ENCODE measurements at regions not wholly inside any gene's neighbourhood (a gene's known extent, or its start where the extent isn't known, plus 50 kb on each side); places are given as distances from the start of the nearest gene placed in this dataset.
A peak's percentile ranks its signal among the peaks of the same experiment; 100 is the strongest.

DNA sequence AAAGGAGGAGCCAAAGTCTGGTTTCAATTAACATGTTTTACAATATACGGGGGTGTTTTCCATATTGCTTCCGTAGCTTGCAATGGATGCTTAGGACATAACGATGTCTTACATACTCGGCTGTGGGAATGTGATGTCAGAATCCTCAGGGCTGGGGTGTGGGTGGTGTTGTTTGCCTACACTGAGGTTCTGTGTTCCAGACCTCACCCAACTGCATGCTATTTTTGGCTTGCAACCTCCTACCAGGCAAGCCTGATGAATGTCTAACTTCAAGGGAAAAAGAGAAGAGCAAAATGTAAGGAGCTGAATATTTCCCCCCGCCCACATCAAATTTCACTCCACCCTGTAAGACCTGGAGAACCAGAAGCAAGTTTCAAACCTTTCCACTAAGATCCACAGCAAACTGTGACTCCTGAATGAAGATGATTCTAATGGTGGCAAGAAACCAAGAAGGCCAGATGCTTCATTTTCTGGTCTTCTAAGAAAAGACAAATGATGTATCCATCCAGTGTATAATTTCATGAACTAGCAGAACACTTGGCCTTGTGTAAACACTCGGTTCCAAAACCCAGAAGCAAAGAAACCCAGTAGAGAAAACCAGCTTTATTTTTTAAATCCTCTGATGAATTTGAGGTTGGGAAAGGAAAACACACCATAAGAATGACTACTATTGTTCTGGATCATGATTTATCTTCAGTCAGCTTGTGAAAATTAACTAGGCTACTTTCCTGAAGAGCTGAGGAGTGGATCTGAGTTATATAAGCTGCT lies 227.9 kb downstream of the DACT1 start:
- Histone ChIP-seq H4K20me1 (ENCODE audit: insufficient read depth) (no peaks in the 10 kb centered on the region), H3K36me3 (replicated peaks in 1 of 2; ENCODE audit: control insufficient read depth in 1 of 2, insufficient read depth in 2 of 2, low read length in 1 of 2) (no peaks in the 10 kb centered on the region), H3K4me1 (ENCODE audit: control insufficient read depth in 1 of 2, insufficient read depth in 2 of 2, low read depth in 1 of 2, low read length in 1 of 2) (peaks cover 12 to 14% of the 10 kb centered on the region in 2 experiments; a peak in 3 of 4 replicates), H3F3A (replicated peaks; ENCODE audit: insufficient read depth) (peaks cover 24% of the 10 kb centered on the region), H3K4me3 (ENCODE audit: low read depth in 2 of 2, low read length in 1 of 2) (no peak overlapping the region), H2AFZ (ENCODE audit: low read depth) (peak overlapping the region; percentile 71; the same call in 1 of the 2 replicates), H3K27ac (ENCODE audit: low read depth in 2 of 2, low read length in 1 of 2) (peak overlapping the region; percentile 3 to 79; a peak in 3 of 4 replicates), H3K9me2 (no peaks in the 10 kb centered on the region), H3K27me3 (ENCODE audit: insufficient read depth) (no peaks in the 10 kb centered on the region), H3K79me2 (ENCODE audit: insufficient read depth) (no peaks in the 10 kb centered on the region), H3K9ac (no peak overlapping the region), H3K4me2 (peak overlapping the region; percentile 43), H3K9me3 (no peaks in the 10 kb centered on the region)
- DNase-seq: peak; percentile 25
- no peak for TF ChIP-seq FOSL2 (IDR thresholded peaks at IDR 0.05; ENCODE audit: borderline replicate concordance, low read depth)
- no peak for TF ChIP-seq RFX5 (IDR thresholded peaks at IDR 0.05; ENCODE audit: low read length)
- CTCF ChIA-PET: interaction anchor here (1.0 to 1.1 kb wide), 2 partner anchors 225 to 1099 kb away, joined by 3 read pairs; no protein-coding TSS in a partner anchor
- POLR2A ChIA-PET: no interaction called here
- WGBS (ENCODE audit: low lambda C conversion rate): 39% methylated on average over 6 of the region's 6 CpGs

- no peak overlapping the region for H3K9ac ChIP-seq
Measured at GRCh38 chr14:58866391-58866790, 228.6 kb downstream of the DACT1 start.

More at GRCh38 chr14:58866391-58866790, 228.6 kb downstream of the DACT1 start:
- H3K4me3 ChIP-seq (ENCODE audit: low read depth in 2 of 2, low read length in 1 of 2): no peak overlapping the region
- H3K9me2 ChIP-seq: no peaks in the 10 kb centered on the region
- no peak for TF ChIP-seq YY1 (IDR thresholded peaks at IDR 0.05; ENCODE audit: low read depth)
- no peak for TF ChIP-seq TAF1 (IDR thresholded peaks at IDR 0.05; ENCODE audit: borderline replicate concordance, low read depth, low read length)
- TF ChIP-seq ZBTB33 (IDR thresholded peaks at IDR 0.05; ENCODE audit: borderline replicate concordance, low read depth): no peak
- TF ChIP-seq EP300 (IDR thresholded peaks at IDR 0.05; ENCODE audit: borderline replicate concordance in 1 of 2, low read depth in 1 of 2, low read length in 1 of 2): no peak
- no peak for TF ChIP-seq POLR2AphosphoS5 (IDR thresholded peaks at IDR 0.05; ENCODE audit: low read depth, low read length)
- no peak for TF ChIP-seq SIN3A (IDR thresholded peaks at IDR 0.05; ENCODE audit: borderline replicate concordance, low read depth, low read length)
- TF ChIP-seq IRF3 (IDR thresholded peaks at IDR 0.05; ENCODE audit: low read depth, low read length): no peak
- no peak for TF ChIP-seq NRF1 (IDR thresholded peaks at IDR 0.05; ENCODE audit: low read depth, low read length)
- no peak for TF ChIP-seq JUND (IDR thresholded peaks at IDR 0.05)
- TF ChIP-seq ELF1 (IDR thresholded peaks at IDR 0.05): no peak
- no peak for TF ChIP-seq FOSL2 (IDR thresholded peaks at IDR 0.05; ENCODE audit: borderline replicate concordance, low read depth)
- no peak for TF ChIP-seq MAX (IDR thresholded peaks at IDR 0.05; ENCODE audit: low read depth)
- TF ChIP-seq RXRA (IDR thresholded peaks at IDR 0.05; ENCODE audit: borderline replicate concordance, low read depth): no peak
- no peak for TF ChIP-seq RCOR1 (IDR thresholded peaks at IDR 0.05; ENCODE audit: low read length)
- TF ChIP-seq NFIC (IDR thresholded peaks at IDR 0.05; ENCODE audit: borderline replicate concordance): no peak
- no peak for DNase-seq
- H3K36me3 ChIP-seq (replicated peaks in 1 of 2; ENCODE audit: control insufficient read depth in 1 of 2, insufficient read depth in 2 of 2, low read length in 1 of 2): no peaks in the 10 kb centered on the region
- peaks cover 14 to 17% of the 10 kb centered on the region in 2 experiments; a peak in 3 of 4 replicates for H3K4me1 ChIP-seq (ENCODE audit: control insufficient read depth in 1 of 2, insufficient read depth in 2 of 2, low read depth in 1 of 2, low read length in 1 of 2)
- no peaks in the 10 kb centered on the region for H3K9me3 ChIP-seq
- no peak overlapping the region for H2AFZ ChIP-seq (ENCODE audit: low read depth)
- H3K79me2 ChIP-seq (ENCODE audit: insufficient read depth): no peaks in the 10 kb centered on the region
- peaks cover 24% of the 10 kb centered on the region for H3F3A ChIP-seq (replicated peaks; ENCODE audit: insufficient read depth)
- POLR2A ChIA-PET: no interaction called here
- no peaks in the 10 kb centered on the region for H3K27me3 ChIP-seq (ENCODE audit: insufficient read depth)
- peak overlapping the region in 1 of 2 experiments; percentile 79; a peak in 2 of 4 replicates for H3K27ac ChIP-seq (ENCODE audit: low read depth in 2 of 2, low read length in 1 of 2)
- WGBS (ENCODE audit: low lambda C conversion rate): 93% methylated on average over 3 of the region's 3 CpGs
- H3K4me2 ChIP-seq: no peak overlapping the region
- CTCF ChIA-PET: no interaction called here
- no peaks in the 10 kb centered on the region for H4K20me1 ChIP-seq (ENCODE audit: insufficient read depth)
